Activated CD4-positive, alpha-beta T cell treated with anti-CD3 and anti-CD28 coated beads, Interleukin-2, amount 10 ng/mL, durations not matched to agents 24 days and 14 days (primary cell): ENCODE measurements at regions not wholly inside any gene's neighbourhood (a gene's known extent, or its start where the extent isn't known, plus 50 kb on each side); places are given as distances from the start of the nearest gene placed in this dataset.
"Not testable (repeated sequence)": the region's sequence is repeated elsewhere in the genome, so short reads cannot be mapped to it uniquely, and the experiment has no call there.

Experiments used
- DNase-seq: peaks from one replicate; pipeline ENCODE4 v3.0.0; 2022
- H3K27ac Mint-ChIP-seq: one replicate; pipeline ENCODE4 v1.8.0; 2022; ENCODE audit warnings: mild to moderate bottlenecking, mixed read lengths
- H3K27me3 Mint-ChIP-seq: one replicate; pipeline ENCODE4 v1.8.0; 2022; ENCODE audit warnings: mixed read lengths
- H3K36me3 Mint-ChIP-seq: one replicate; pipeline ENCODE4 v1.8.0; 2022; ENCODE audit warnings: low read depth, mild to moderate bottlenecking, mixed read lengths
- H3K4me1 Mint-ChIP-seq: one replicate; pipeline ENCODE4 v1.8.0; 2021; ENCODE audit warnings: mixed read lengths
- H3K4me3 Mint-ChIP-seq: one replicate; pipeline ENCODE4 v1.8.0; 2022; ENCODE audit warnings: mild to moderate bottlenecking, moderate library complexity, mixed read lengths
- H3K9me3 Mint-ChIP-seq: one replicate; pipeline ENCODE4 v1.8.0; 2021; ENCODE audit warnings: mixed read lengths
- intact Hi-C: fragments of 100-400 bp; cut with micrococcal nuclease; formaldehyde crosslinking; loops from one replicate; pipeline ENCODE4 v1.15.1; 2023

DNA sequence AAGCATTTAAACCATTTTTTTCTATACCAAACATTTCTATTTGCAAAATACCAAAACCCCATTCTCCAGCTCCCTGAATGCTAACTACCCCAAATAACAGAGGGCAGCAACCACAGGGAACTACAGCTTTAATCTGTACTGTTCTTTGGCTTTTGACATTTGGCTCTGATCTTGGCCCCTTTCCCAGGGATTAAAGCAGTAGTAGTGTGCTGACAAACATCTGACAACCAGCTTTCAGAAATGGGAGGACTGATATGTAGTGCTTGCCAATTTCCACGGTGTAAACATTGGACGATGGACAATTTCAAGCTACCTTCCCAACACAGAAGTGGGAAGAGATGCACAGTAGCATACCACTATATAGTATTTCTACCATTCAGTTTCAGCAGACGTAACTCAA, 88.4 kb upstream of the TEAD1 start:
- Mint-ChIP-seq H3K9me3 (no peaks in the 10 kb centered on the region), H3K4me3 (no peak overlapping the region), H3K4me1 (no peaks in the 10 kb centered on the region), H3K27me3 (peaks cover 7% of the 10 kb centered on the region), H3K36me3 (no peaks in the 10 kb centered on the region), H3K27ac (no peak overlapping the region)
- DNase-seq = no peak
- intact Hi-C loops = no loop called here

- DNase-seq = no peak
- Mint-ChIP-seq H3K27ac (no peak overlapping the region), H3K36me3 (no peaks in the 10 kb centered on the region), H3K4me3 (no peak overlapping the region), H3K9me3 (no peaks in the 10 kb centered on the region), H3K4me1 (no peaks in the 10 kb centered on the region), H3K27me3 (no peaks in the 10 kb centered on the region)
- intact Hi-C loops = no loop called here
Measured at GRCh38 chr11:12587333-12587991, 86.8 kb upstream of the TEAD1 start.

DNA sequence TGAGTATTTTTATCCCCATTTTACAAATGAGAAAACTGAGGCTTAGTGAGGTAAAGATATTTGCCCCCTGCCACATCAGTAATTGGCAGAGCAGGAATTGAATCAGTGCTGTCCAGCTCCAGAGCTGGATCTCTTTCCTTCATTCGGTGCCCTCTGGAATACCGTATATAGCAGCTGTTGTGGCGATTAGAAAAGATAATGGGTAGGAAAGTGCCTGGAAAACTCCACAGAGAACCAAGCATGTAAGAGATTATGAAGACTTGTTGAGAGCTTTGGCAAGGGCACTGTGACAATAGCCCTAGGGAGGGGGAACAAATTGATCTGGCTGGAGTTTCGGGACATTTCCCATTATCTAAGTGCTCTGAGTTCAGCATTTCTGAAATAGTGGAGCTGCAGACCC, 82.5 kb upstream of the TEAD1 start:
- Mint-ChIP-seq H3K9me3 (peaks cover 1% of the 10 kb centered on the region), H3K27me3 (peaks cover 1% of the 10 kb centered on the region), H3K36me3 (no peaks in the 10 kb centered on the region), H3K4me3 (no peak overlapping the region), H3K4me1 (no peaks in the 10 kb centered on the region), H3K27ac (no peak overlapping the region)
- intact Hi-C loops = no loop called here
- no peak for DNase-seq

DNA sequence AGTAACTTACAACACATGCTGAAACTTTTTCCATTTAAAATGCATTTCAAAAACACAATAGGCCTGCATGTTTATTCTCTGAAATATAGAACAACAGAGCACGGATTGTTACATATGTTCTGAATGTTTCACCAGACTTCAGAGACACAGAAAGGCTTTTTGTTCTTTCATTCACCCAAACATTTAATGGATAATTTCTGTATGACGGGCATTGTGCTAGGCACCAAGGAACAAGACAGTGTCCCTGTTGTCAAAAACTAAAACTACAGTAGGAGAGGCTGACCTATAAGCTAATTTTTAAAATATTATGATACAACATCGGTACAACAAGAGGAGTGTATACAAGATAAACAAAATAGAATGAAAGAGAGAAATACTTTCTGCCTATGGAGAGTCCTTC, 81.9 kb upstream of the TEAD1 start:
- Mint-ChIP-seq H3K9me3 (peaks cover 2% of the 10 kb centered on the region), H3K4me1 (no peaks in the 10 kb centered on the region), H3K27me3 (peaks cover 3% of the 10 kb centered on the region), H3K27ac (no peak overlapping the region), H3K4me3 (no peak overlapping the region), H3K36me3 (no peaks in the 10 kb centered on the region)
- DNase-seq = no peak
- intact Hi-C loops = no loop called here

- not testable (repeated sequence) for DNase-seq, H3K4me3 Mint-ChIP-seq, H3K27me3 Mint-ChIP-seq, H3K36me3 Mint-ChIP-seq, H3K9me3 Mint-ChIP-seq, H3K4me1 Mint-ChIP-seq, H3K27ac Mint-ChIP-seq
- intact Hi-C loops = loop anchor here (5.0 kb wide), 1 partner anchor 263 kb away; no protein-coding TSS in a partner anchor
Measured at GRCh38 chr11:12595089-12595847, 79.0 kb upstream of the TEAD1 start.

DNA sequence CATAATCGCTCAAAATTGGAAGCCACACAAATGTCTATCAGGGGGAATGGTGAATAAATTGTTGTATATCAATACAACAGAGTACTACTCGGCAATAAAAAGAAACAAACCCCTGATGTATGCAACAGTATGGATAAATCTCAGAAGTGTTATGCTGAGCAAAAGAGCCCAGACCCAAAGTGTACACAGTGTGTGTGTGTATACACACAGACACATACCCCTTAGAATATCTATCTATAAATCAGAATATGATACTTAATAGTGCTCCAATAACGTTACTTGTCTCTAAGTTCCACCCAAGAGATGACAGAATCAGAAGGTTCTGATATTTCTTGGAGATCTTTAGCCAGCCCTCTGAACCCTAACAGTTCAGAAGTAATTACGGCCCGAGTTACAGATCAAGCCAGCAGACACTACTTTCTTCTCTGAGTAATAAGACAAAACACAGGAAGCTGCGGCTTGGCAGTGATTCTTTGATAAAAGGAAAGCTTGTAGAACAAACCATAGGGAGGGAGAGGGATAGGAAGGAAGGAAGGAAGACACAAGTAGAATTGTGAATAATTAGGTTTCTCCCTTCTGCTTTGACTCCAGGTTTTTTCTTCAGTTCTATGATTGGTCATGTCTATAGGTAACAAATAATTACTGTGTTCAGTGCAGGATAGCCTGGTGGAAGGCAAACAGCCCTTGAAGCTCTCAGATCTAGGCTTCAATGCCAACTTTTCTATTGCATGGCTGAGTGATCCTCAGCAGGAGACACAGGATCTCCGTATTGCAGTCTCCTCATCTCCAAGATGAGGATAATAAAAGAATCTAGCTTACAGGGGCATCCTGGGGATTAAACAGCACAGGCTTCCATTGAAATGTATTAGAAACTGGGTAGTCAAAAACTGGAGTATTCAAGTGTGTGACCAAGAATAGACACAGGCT, 75.6 kb upstream of the TEAD1 start:
- H3K36me3 Mint-ChIP-seq = no peaks in the 10 kb centered on the region
- DNase-seq = no peak
- peaks cover 2% of the 10 kb centered on the region for H3K4me1 Mint-ChIP-seq
- intact Hi-C loops = loop anchor here (1.0 to 5.0 kb wide), 2 partner anchors 266 to 296 kb away; no protein-coding TSS in a partner anchor
- peaks cover 13% of the 10 kb centered on the region for H3K27me3 Mint-ChIP-seq
- no peak overlapping the region for H3K4me3 Mint-ChIP-seq
- H3K9me3 Mint-ChIP-seq = peaks cover 2% of the 10 kb centered on the region
- no peak overlapping the region for H3K27ac Mint-ChIP-seq

DNA sequence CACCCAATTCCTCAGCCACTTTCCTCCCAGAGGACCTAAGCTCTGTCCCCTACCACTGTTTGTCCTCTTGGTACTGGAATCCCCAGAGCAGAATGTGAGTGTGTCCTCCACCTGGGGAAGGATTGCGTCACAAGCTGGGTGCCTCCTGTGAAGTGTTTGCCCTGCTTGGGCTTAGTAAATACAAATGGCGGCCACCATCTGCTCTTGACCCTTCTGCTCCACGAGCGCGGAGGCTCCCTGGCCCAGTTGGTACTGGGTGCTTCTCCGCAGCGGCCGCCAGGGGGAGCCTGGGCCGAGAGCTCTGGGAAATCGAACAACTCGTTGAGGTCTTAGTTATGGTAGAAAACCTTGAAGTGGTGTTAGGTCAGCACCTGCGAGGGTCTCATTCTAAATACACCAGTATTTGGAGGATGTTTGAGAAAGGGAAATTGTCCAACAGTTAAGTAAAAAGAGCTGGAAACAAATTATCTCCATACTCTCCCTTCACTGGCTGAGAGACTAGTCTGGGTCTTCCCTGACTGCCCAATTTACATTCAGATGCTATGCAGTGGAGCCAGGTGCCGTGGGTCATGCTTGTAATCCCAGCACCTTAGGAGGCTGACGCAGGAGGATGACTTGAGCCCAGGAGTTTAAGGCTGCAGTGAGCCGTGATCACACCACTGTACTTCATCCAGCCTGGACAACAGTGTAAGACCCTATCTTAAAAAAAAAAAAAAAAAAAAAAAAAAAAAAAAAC, 74.6 kb upstream of the TEAD1 start:
- DNase-seq = peak; percentile 84
- H3K4me1 Mint-ChIP-seq = peaks cover 2% of the 10 kb centered on the region
- H3K27me3 Mint-ChIP-seq = peaks cover 15% of the 10 kb centered on the region
- no peak overlapping the region for H3K27ac Mint-ChIP-seq
- H3K36me3 Mint-ChIP-seq = no peaks in the 10 kb centered on the region
- H3K9me3 Mint-ChIP-seq = peaks cover 2% of the 10 kb centered on the region
- no peak overlapping the region for H3K4me3 Mint-ChIP-seq
- intact Hi-C loops = loop anchor here (1.0 to 5.0 kb wide), 2 partner anchors 267 to 295 kb away; no protein-coding TSS in a partner anchor

DNA sequence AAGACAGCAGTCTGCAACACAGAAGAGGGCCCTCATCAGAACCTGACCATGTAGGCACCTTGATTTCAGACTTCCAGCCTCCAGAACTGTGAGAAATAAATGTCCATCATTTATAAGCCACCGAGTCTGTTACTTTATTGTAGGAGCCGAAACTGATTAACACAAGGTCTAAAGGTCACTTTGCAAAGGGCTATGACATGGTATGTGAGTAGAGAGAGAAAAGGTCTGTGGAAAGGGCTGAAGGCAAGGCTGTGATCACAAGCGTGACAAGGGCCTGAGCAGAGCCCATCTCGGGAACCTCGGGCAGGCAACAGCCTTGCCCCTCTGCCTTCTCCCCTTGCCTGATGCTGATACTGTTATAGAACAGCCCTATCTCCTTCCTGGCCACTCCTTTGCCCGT, 73.4 kb upstream of the TEAD1 start:
- Mint-ChIP-seq H3K27me3 (peaks cover 23% of the 10 kb centered on the region), H3K4me1 (peaks cover 2% of the 10 kb centered on the region), H3K36me3 (no peaks in the 10 kb centered on the region), H3K27ac (no peak overlapping the region), H3K4me3 (no peak overlapping the region), H3K9me3 (peaks cover 2% of the 10 kb centered on the region)
- intact Hi-C loops = no loop called here
- no peak for DNase-seq

GRCh38 chr11:12602421-12602820, 71.8 kb upstream of the TEAD1 start:
- intact Hi-C loops = no loop called here

DNA sequence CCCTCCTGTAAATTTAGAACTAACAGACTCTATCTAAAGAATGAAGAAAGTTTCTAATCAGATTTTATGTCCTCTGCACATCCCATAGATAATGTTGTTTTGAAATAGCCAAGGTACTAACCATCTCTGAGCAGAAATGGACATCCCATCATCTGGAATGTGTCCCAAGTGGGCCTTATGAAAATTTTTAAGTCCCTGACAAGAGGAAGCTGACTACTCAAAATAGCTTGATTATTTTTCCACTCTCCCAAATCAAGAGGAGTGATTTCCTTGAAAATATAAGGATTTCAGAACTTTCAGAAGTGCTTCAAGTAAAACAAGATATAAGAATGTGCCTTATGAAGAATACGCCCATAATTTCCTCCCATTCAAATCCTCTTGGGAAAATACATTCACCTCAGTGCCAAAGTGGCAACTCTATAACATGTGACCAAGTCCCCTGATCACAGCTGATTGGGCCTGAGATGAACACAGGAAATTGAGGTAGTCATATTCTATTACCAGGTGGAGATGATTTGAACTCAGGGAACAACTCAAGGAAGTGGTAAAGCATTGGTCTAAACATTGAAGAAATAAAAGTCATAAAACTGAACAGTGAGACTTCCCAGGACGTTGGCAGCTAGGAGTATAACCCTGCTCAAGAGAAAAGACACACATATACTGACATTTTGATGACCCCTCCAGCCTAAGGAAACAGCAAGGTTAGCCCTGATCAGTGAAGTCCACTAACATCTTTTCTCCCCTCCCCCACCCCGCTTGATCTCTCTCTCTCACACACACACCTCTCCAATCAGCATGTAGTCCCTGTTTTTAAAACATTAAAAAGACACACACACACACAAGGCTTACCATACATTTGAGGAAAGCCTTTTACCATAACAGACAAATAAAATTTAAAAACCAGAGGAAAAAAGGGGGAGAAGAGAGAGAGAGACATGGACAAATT, 70.8 kb upstream of the TEAD1 start:
- peak; percentile 37 for DNase-seq
- Mint-ChIP-seq H3K27ac (no peak overlapping the region), H3K9me3 (no peaks in the 10 kb centered on the region), H3K4me3 (no peak overlapping the region), H3K36me3 (no peaks in the 10 kb centered on the region), H3K27me3 (peaks cover 23% of the 10 kb centered on the region), H3K4me1 (peaks cover 2% of the 10 kb centered on the region)
- intact Hi-C loops = no loop called here

More at GRCh38 chr11:12602421-12602820, 71.8 kb upstream of the TEAD1 start:
- Mint-ChIP-seq H3K4me3 (no peak overlapping the region), H3K9me3 (no peaks in the 10 kb centered on the region), H3K27ac (no peak overlapping the region), H3K36me3 (no peaks in the 10 kb centered on the region), H3K4me1 (peaks cover 2% of the 10 kb centered on the region), H3K27me3 (peaks cover 23% of the 10 kb centered on the region)
- DNase-seq = peak; percentile 19

DNA sequence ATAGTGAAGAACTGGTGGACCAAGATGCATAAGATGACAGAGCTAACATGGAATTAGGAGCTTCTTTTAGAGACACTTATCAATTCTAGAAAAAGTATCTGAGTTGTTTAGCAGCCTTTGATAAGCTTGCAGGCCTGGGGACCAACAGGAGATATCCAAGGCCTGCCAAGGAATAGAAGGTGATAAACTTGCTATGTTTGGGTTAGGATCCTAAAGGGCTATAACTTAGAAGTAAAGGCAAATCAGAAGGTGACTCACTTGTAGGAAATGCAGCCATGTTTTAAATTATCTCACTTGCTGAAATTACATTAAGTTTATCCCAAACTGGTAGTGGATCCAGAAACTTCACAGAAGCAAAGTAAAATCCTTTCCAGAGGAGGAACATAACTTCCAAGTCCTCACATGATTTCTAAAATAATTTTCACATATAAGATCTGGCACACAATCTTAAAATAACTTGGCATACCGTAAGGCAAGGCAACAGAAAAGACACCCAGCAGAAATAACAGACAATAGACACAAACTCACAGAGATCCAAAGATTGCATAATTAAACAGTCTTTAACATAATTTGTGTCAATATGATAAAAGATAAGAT, 69.6 kb upstream of the TEAD1 start:
- H3K4me3 Mint-ChIP-seq = no peak overlapping the region
- no peak overlapping the region for H3K27ac Mint-ChIP-seq
- intact Hi-C loops = no loop called here
- peaks cover 23% of the 10 kb centered on the region for H3K27me3 Mint-ChIP-seq
- DNase-seq = peak; percentile 24
- no peaks in the 10 kb centered on the region for H3K36me3 Mint-ChIP-seq
- H3K9me3 Mint-ChIP-seq = no peaks in the 10 kb centered on the region
- no peaks in the 10 kb centered on the region for H3K4me1 Mint-ChIP-seq

GRCh38 chr11:12606597-12606996, 67.6 kb upstream of the TEAD1 start:
- H3K4me1 Mint-ChIP-seq = no peaks in the 10 kb centered on the region
- intact Hi-C loops = no loop called here
- H3K9me3 Mint-ChIP-seq = peaks cover 9% of the 10 kb centered on the region
- DNase-seq = no peak
- no peak overlapping the region for H3K27ac Mint-ChIP-seq
- H3K4me3 Mint-ChIP-seq = no peak overlapping the region
- H3K36me3 Mint-ChIP-seq = no peaks in the 10 kb centered on the region
- peaks cover 18% of the 10 kb centered on the region for H3K27me3 Mint-ChIP-seq
